Suprapubic skin (tissue), 3 donors: ENCODE measurements at regions not wholly inside any gene's neighbourhood (a gene's known extent, or its start where the extent isn't known, plus 50 kb on each side); places are given as distances from the start of the nearest gene placed in this dataset.

Experiments
- CTCF ChIP-seq, 2 donors: fragments of 200-600 bp in 1 of 2; fragments of 450-650 bp in 1 of 2; sonication (generic) in 1 of 2; IDR thresholded peaks; one replicate each; pipeline ENCODE4 v1.5.1; 2016 to 2019; ENCODE audit warnings: antibody characterized with exemption in 2 of 2, mild to moderate bottlenecking in 1 of 2, moderate library complexity in 1 of 2
- EP300 ChIP-seq: sonication (generic); formaldehyde crosslinking; IDR thresholded peaks from one replicate; pipeline ENCODE4 v1.6.1; 2017; ENCODE audit warnings: antibody characterized with exemption
- POLR2A ChIP-seq, 2 donors: fragments of 450-650 bp; IDR thresholded peaks; one replicate each; pipeline ENCODE4 v1.6.1; 2017; ENCODE audit warnings: antibody characterized with exemption in 2 of 2, mild to moderate bottlenecking in 2 of 2, moderate library complexity in 2 of 2

- TF ChIP-seq CTCF (IDR thresholded peaks at IDR 0.05) (no peak), POLR2A (IDR thresholded peaks at IDR 0.05) (no peak), EP300 (no peak)
Observed at GRCh38 chr10:61839916-61840315, 61.6 kb upstream of the ARID5B start.
